Loucy (cell line): ENCODE measurements at regions not wholly inside any gene's neighbourhood (a gene's known extent, or its start where the extent isn't known, plus 50 kb on each side); places are given as distances from the start of the nearest gene placed in this dataset.

Experiments used
- H2AFZ ChIP-seq: fragments of 200-600 bp; sonication (generic); 2 replicates; pipeline ENCODE4 v1.6.0; 2016; ENCODE audit warnings: antibody characterized with exemption, mild to moderate bottlenecking, low read length, moderate library complexity
- H3F3A ChIP-seq: fragments of 200-600 bp; 2 replicates; pipeline ENCODE4 v1.6.0; 2016; ENCODE audit warnings: antibody characterized with exemption, low read depth, mild to moderate bottlenecking
- H3K27me3 ChIP-seq: fragments of 200-600 bp; sonication (generic); 2 replicates; pipeline ENCODE4 v1.6.1; 2014; ENCODE audit warnings: low read length, mild to moderate bottlenecking; ENCODE audit not compliant: insufficient read depth, poor library complexity, severe bottlenecking
- H3K36me3 ChIP-seq: fragments of 200-600 bp; sonication (generic); 2 replicates; pipeline ENCODE4 v1.6.1; 2016; ENCODE audit warnings: low read length; ENCODE audit not compliant: insufficient read depth
- H3K4me1 ChIP-seq: fragments of 200-600 bp; sonication (generic); 2 replicates; pipeline ENCODE4 v1.5.1; 2014; ENCODE audit warnings: low read length, mild to moderate bottlenecking; ENCODE audit not compliant: insufficient read depth, poor library complexity, severe bottlenecking
- H3K4me2 ChIP-seq: fragments of 200-600 bp; sonication (generic); 2 replicates; pipeline ENCODE4 v1.6.0; 2014; ENCODE audit warnings: antibody characterized with exemption, low read length, low read depth, mild to moderate bottlenecking; ENCODE audit not compliant: poor library complexity, severe bottlenecking
- H3K4me3 ChIP-seq: fragments of 200-600 bp; sonication (generic); 2 replicates; pipeline ENCODE4 v1.5.1; 2014; ENCODE audit warnings: low read length, mild to moderate bottlenecking, mixed read lengths; ENCODE audit not compliant: poor library complexity, severe bottlenecking
- H3K79me2 ChIP-seq: fragments of 200-600 bp; sonication (generic); 2 replicates; pipeline ENCODE4 v1.6.1; 2014; ENCODE audit warnings: low read length; ENCODE audit not compliant: insufficient read depth
- H3K9ac ChIP-seq: fragments of 200-600 bp; sonication (generic); 2 replicates; pipeline ENCODE4 v1.6.0; 2014; ENCODE audit warnings: mild to moderate bottlenecking, low read depth, low read length, moderate library complexity; ENCODE audit not compliant: poor library complexity, severe bottlenecking
- H3K9me2 ChIP-seq: fragments of 200-600 bp; sonication (generic); replicated peaks from 2 replicates; pipeline ENCODE4 v1.6.1; 2016; ENCODE audit warnings: low read depth, low read length, mixed read lengths
- H3K9me3 ChIP-seq: fragments of 200-600 bp; sonication (generic); 2 replicates; pipeline ENCODE4 v1.6.1; 2014; ENCODE audit warnings: mild to moderate bottlenecking, antibody characterized with exemption, low read length, low read depth; ENCODE audit not compliant: insufficient read depth
- H4K20me1 ChIP-seq: fragments of 200-600 bp; sonication (generic); 2 replicates; pipeline ENCODE4 v1.6.0; 2014; ENCODE audit warnings: antibody characterized with exemption, low read length, mild to moderate bottlenecking; ENCODE audit not compliant: insufficient read depth, poor library complexity, severe bottlenecking
- CTCF ChIP-seq: fragments of 200-600 bp; sonication (generic); conservative IDR thresholded peaks from 2 replicates; pipeline ENCODE4 v1.5.1; 2014; ENCODE audit warnings: mild to moderate bottlenecking, antibody characterized with exemption, low read length
- EZH2phosphoT487 ChIP-seq: fragments of 200-600 bp; IDR thresholded peaks from 2 replicates; pipeline ENCODE4 v1.6.1; 2018; ENCODE audit warnings: antibody characterized with exemption, mild to moderate bottlenecking, moderate library complexity, borderline replicate concordance

GRCh38 chr3:87046241-87046640 is 55.3 kb upstream of the VGLL3 start:
- H3K9me3 ChIP-seq: no peaks in the 10 kb centered on the region
- H3K27me3 ChIP-seq: no peaks in the 10 kb centered on the region
- no peaks in the 10 kb centered on the region for H3F3A ChIP-seq
- no peaks in the 10 kb centered on the region for H3K9me2 ChIP-seq
- H3K79me2 ChIP-seq: no peaks in the 10 kb centered on the region
- H4K20me1 ChIP-seq: no peaks in the 10 kb centered on the region
- H3K36me3 ChIP-seq: no peaks in the 10 kb centered on the region
- no peak overlapping the region for H3K4me2 ChIP-seq
- H3K4me1 ChIP-seq: peaks cover 6% of the 10 kb centered on the region
- H3K9ac ChIP-seq: no peak overlapping the region
- no peak for TF ChIP-seq CTCF
- no peak for TF ChIP-seq EZH2phosphoT487
- no peak overlapping the region for H2AFZ ChIP-seq
- H3K4me3 ChIP-seq: no peak overlapping the region

GRCh38 chr3:87045473-87045872 is 54.5 kb upstream of the VGLL3 start:
- no peak overlapping the region for H3K9ac ChIP-seq
- H3K27me3 ChIP-seq: no peaks in the 10 kb centered on the region
- no peak overlapping the region for H2AFZ ChIP-seq
- peaks cover 6% of the 10 kb centered on the region for H3K4me1 ChIP-seq
- H3F3A ChIP-seq: no peaks in the 10 kb centered on the region
- no peaks in the 10 kb centered on the region for H4K20me1 ChIP-seq
- H3K4me3 ChIP-seq: no peak overlapping the region
- H3K79me2 ChIP-seq: no peaks in the 10 kb centered on the region
- no peaks in the 10 kb centered on the region for H3K9me3 ChIP-seq
- no peak overlapping the region for H3K4me2 ChIP-seq
- no peaks in the 10 kb centered on the region for H3K9me2 ChIP-seq
- TF ChIP-seq EZH2phosphoT487: no peak
- no peak for TF ChIP-seq CTCF
- H3K36me3 ChIP-seq: no peaks in the 10 kb centered on the region

- Histone ChIP-seq H2AFZ (no peak overlapping the region), H3K36me3 (no peaks in the 10 kb centered on the region)
- no peak for TF ChIP-seq EZH2phosphoT487
- TF ChIP-seq CTCF: no peak
These were observed 53.9 kb upstream of the VGLL3 start for GRCh38 chr3:87044846-87045245.

More at GRCh38 chr3:87044846-87045245, 53.9 kb upstream of the VGLL3 start:
- H3K9ac ChIP-seq: no peak overlapping the region
- no peak overlapping the region for H3K4me3 ChIP-seq
- no peak overlapping the region for H3K4me2 ChIP-seq
- no peaks in the 10 kb centered on the region for H3K9me2 ChIP-seq
- H3K79me2 ChIP-seq: no peaks in the 10 kb centered on the region
- H4K20me1 ChIP-seq: no peaks in the 10 kb centered on the region
- peaks cover 6% of the 10 kb centered on the region for H3K4me1 ChIP-seq
- H3F3A ChIP-seq: no peaks in the 10 kb centered on the region
- H3K9me3 ChIP-seq: no peaks in the 10 kb centered on the region
- H3K27me3 ChIP-seq: no peaks in the 10 kb centered on the region
